GM19351 (cell line): ENCODE measurements at regions not wholly inside any gene's neighbourhood (a gene's known extent, or its start where the extent isn't known, plus 50 kb on each side); places are given as distances from the start of the nearest gene placed in this dataset.

Experiments used
- ATAC-seq: cut with Tn5 transposase; IDR thresholded peaks from one replicate; pipeline ENCODE4 v1.9.1; 2021; ENCODE audit warnings: mild to moderate bottlenecking, moderate library complexity; ENCODE audit not compliant: unreplicated experiment

DNA sequence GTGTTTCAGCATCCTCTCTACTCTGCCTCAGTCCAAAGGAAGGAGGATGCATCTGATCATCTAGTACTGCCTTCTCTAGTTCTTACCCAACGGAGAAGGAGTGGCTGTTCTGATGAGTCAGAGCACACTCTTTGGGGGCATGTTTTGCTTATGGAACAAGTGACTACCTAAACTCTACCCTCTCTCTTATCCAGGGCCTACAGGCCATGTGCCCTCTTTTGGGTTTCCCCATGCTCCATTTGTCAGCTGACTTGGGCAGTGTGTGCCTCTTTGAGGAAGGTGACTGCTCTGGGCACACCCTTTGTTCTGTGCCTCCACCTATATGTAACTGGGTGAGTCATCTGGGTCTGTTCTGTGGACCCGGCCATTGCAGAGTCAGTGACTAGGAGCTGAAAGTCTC is 89.6 kb upstream of the BNC2 start:
- ATAC-seq: no peak

DNA sequence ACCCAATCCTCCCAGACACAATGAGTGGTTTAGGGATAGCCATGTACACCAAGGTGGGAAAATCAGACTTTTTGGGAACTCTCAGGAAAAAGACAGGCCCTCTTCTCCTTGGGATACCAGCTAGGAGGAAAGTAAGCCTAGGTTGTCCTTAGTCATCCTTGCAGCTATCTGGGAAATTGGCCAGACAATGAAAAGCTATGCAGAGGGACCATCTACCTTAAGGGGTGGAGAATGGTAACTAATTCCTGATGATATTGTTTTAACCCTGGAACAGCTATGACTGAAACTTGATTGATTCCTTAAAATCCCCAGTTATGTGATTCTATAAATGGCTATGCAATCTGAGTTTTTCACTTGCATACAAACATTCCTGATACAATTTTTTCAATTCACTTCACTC is 88.9 kb upstream of the BNC2 start:
- ATAC-seq: no peak

DNA sequence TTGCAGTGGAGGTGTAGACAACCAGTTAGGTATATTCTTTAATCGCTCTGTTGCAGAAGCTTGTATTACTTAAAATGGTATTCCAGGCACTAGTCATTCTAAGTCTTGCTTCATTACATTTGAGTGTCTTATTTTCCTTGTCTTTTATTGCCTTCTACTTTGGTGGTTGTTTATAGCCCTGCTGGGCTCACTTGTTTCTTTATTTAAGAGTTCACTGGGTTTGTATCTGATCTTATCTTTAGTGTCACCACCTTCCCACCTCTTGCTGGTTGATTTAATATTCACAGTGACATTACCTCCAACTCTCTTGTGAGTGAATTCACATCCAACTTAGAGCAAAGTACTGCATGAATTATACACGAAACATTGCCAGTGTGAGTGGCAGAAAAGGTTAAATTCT is 83.6 kb upstream of the BNC2 start:
- ATAC-seq: no peak

DNA sequence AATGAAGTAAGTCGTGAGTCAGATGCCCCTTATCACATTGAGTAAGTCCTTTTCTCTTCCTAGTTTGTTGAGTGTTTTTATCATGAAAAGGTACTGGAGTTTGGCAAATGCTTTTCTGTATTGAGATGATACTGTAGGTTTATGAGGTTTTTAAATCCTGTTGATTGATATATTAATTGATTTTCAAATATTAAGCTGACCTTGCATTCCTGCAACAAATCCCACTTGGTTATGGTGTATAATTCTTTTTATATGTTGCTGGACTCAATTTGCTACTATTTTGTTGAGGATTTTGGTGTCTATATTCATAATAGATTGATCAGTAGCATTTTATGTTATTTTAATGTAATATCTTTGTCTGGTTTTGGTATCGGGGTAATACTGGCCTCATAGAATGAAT is 81.0 kb upstream of the BNC2 start:
- ATAC-seq: no peak

DNA sequence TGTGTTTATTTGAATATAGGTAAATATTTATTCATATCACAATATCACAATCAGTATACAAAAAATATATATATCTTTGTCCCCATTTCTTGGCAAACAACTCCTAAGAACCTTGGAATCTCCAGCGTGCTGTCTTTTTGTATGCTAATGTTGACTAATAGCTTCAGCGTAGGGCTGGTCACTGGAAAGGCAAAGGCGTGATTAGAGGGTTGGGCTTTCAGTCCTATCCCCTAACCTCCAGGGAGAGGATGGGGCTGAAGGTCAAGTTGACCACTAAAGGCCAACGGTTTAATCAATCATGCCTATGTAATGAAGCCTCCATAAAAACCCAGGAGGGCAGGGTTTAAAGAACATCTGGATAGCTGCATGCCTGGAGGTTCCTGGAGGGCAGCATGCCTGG is 79.6 kb upstream of the BNC2 start:
- ATAC-seq: no peak

DNA sequence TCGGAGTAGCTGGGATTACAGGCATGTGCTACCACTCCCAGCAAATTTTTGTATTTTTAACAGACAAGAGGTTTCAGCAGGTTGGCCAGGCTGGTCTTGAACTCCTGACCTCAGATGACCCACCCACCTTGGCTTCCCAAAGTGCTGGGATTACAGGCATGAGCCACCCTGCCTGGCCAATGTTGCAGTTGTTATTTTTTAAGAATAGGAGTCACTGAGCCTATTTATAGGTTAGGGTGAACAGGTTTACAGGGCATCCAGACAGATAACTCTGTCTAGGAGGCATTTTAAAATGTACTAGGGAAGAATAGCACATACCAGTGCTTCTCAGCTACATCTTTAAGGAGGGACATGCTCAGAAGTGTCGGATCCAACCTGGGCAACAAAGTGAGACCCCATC is 60.1 kb upstream of the BNC2 start:
- no peak for ATAC-seq

DNA sequence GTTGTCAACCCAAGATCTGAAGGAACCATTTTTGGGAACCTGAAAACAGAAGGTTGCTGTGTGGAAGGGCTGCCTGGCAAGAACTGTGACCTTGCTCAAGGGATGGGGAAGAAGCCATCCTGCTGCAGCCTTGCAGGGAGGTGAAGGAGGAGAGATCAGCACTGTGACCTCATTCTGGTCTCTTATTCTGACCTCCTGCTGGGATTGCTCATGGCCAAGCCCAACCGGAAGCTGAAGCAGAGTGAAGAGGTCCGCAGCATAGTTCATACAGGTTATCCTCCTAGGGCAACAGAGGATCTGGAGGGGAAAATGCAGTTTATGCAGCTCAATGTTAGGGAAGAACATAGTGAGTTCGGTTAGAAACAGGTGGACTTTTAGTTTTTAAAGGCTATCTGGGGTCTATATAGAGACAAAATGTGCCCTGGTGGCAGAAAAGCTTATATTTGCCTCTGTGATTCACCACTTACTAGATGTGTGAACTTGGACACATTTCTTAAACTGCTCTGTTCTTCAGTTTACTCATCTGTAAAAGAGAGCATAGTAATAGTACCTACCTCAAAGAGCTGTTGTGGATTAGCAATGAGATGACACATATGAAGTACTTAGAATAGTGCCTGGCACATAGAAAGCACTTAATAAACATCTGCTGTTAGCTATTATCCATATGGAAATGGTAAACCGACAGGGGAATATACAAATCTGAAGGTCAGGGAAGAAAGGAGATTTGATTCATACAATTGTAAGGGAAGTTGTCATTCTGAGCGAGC is 57.9 kb upstream of the BNC2 start:
- ATAC-seq: no peak

DNA sequence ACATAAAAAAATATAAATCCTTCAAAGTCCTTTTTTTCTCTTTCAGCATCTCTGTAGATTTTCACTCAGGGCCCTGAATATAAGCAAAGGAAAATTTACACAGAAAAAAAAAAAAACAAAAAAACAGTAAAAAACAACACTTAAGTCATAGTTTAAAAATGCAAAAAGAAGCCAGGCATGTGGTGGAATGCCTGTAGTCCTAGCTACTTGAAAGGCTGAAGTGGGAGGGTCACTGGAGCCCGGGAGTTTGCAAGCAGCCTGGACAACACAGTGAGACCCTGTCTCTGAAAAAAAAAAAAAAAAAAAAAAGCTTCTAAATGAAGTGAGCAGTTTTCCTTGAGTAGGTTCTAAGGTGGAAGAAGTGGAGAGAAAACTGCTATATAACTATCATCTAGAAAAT is 55.0 kb upstream of the BNC2 start:
- no peak for ATAC-seq

- ATAC-seq: no peak
Measured at GRCh38 chr9:16924311-16924915, 53.9 kb upstream of the BNC2 start.

GRCh38 chr9:16921855-16922254 is 51.4 kb upstream of the BNC2 start:
- no peak for ATAC-seq
